ENCODE measurements at regions not wholly inside any gene's neighbourhood (a gene's known extent, or its start where the extent isn't known, plus 50 kb on each side); places are given as distances from the start of the nearest gene placed in this dataset.

DNA sequence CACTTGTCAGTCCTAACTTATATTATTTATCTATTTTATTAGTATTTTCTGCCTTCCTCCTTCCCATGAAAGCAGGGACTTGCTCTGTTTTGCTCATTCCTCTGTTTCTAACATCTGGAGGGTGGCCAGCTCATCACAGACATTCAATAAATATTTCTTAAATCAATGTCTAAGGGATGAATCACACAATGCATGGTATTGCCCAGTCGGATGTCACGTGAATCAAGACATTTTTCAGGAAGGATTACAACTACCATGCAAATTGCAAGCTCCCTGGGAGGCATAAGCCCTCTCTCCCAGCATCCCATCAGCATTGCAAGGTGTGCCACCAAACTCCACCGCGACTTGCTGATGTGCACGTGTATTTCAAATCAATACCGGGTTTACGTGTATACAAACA lies 146.6 kb upstream of the RNF32 start:
- Histone ChIP-seq H3K27me3 (ENCODE audit: control insufficient read depth, insufficient read depth, low read length) (no peaks in the 10 kb centered on the region), H3K4me1 (ENCODE audit: control insufficient read depth, insufficient read depth, low read length) (no peaks in the 10 kb centered on the region), H3K27ac (ENCODE audit: low read depth, low read length) (no peak overlapping the region), H3K36me3 (ENCODE audit: control insufficient read depth, insufficient read depth, low read length) (no peaks in the 10 kb centered on the region), H3K4me3 (ENCODE audit: low read depth, low read length) (no peak overlapping the region), H3K9me3 (ENCODE audit: control insufficient read depth, insufficient read depth, low read length) (no peaks in the 10 kb centered on the region)
- DNase-seq (ENCODE audit: low read depth in 4 of 6, low spot score in 6 of 6): no peak
- 90% methylated on average over 7 of the region's 7 CpGs for whole genome bisulfite sequencing (ENCODE audit: insufficient coverage)

DNA sequence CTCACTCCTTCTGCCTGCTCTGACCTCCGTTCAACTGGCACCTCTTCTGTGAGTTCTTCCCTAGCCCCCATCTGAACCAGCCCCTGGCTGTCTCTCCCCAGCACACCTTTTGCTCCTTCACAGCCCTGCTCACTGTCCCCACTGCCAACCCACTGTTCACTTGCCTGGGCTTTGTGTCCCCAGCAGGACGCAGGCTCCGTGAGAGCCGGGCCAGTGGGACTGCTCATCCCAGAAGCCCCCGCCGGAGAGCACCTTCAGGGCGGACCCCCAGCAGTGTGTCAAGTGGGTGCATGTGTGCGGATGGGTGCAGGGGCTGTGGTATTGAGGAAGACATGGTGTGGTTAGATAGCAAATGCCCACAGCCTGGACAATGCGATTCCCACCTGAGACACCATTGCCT lies 148.4 kb upstream of the RNF32 start:
- Histone ChIP-seq H3K27ac (ENCODE audit: low read depth, low read length) (no peak overlapping the region), H3K4me1 (ENCODE audit: control insufficient read depth, insufficient read depth, low read length) (no peaks in the 10 kb centered on the region), H3K36me3 (ENCODE audit: control insufficient read depth, insufficient read depth, low read length) (no peaks in the 10 kb centered on the region), H3K27me3 (ENCODE audit: control insufficient read depth, insufficient read depth, low read length) (no peaks in the 10 kb centered on the region), H3K4me3 (ENCODE audit: low read depth, low read length) (no peak overlapping the region), H3K9me3 (ENCODE audit: control insufficient read depth, insufficient read depth, low read length) (no peaks in the 10 kb centered on the region)
- DNase-seq (ENCODE audit: low read depth in 4 of 6, low spot score in 6 of 6): no peak
- 83% methylated on average over 8 of the region's 9 CpGs for WGBS (ENCODE audit: insufficient coverage)

DNA sequence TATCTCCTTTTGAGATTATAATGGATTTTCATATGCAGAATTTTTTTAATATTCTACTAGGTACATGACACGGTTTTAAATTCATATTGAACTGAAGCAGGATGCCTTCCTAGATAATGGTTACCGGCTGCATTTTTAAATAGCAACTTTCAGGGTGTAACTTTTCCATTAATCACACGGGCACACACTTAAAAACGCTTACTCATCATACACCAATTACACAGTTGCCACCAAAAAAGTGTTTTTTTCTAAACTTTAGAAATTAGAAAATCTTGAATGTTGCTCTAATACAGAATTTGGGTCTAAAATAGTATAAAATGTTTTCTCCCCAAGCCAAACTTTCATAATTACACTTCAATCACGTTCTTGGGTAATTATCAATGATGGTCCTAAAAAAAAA lies 149.1 kb upstream of the RNF32 start:
- no peaks in the 10 kb centered on the region for H3K27me3 ChIP-seq (ENCODE audit: control insufficient read depth, insufficient read depth, low read length)
- H3K4me3 ChIP-seq (ENCODE audit: low read depth, low read length): no peak overlapping the region
- no peaks in the 10 kb centered on the region for H3K9me3 ChIP-seq (ENCODE audit: control insufficient read depth, insufficient read depth, low read length)
- DNase-seq (ENCODE audit: low read depth in 4 of 6, low spot score in 6 of 6): no peak
- 80% methylated on average over 1 of the region's 5 CpGs for WGBS (ENCODE audit: insufficient coverage)
- H3K27ac ChIP-seq (ENCODE audit: low read depth, low read length): no peak overlapping the region
- no peaks in the 10 kb centered on the region for H3K36me3 ChIP-seq (ENCODE audit: control insufficient read depth, insufficient read depth, low read length)
- H3K4me1 ChIP-seq (ENCODE audit: control insufficient read depth, insufficient read depth, low read length): no peaks in the 10 kb centered on the region

DNA sequence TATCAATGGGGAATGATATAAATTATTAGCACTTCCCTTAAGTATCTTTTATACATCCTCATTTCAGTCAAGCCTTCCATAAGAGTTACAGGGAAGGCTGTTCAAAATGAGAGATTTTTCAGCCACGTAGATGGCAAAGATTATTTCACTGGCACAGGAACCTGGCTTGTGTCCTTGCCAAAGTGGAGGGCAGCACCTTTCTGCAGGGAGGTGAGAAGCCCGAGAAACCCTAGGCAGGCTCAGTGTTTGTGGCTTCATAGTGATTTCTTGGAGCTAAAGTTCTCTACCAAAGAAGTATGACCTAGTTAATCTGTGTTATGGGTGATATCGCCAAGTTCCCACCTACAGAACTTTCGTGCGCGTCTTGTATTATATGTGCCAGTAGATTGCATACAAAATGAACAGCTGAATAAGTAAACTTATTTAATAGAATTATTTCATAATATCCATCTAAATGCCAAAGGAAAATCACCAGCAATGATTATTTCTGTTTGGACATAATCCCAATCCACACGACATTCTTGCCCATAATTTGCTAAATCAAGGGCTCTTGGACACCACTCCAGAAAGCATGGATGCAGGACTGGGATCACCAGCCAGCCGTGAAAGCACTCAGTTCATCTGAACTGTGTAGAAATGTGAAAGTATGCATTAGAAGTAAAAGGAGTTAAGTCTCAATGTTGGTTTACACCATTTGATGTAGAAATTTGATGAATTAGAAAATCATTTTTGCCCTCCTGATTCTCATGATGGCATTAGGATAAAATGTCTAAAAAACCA lies 150.4 kb upstream of the RNF32 start:
- DNase-seq (ENCODE audit: low read depth in 4 of 6, low spot score in 6 of 6): no peak
- Histone ChIP-seq H3K4me1 (ENCODE audit: control insufficient read depth, insufficient read depth, low read length) (no peaks in the 10 kb centered on the region), H3K9me3 (ENCODE audit: control insufficient read depth, insufficient read depth, low read length) (no peaks in the 10 kb centered on the region), H3K27me3 (ENCODE audit: control insufficient read depth, insufficient read depth, low read length) (no peaks in the 10 kb centered on the region), H3K36me3 (ENCODE audit: control insufficient read depth, insufficient read depth, low read length) (no peaks in the 10 kb centered on the region), H3K27ac (ENCODE audit: low read depth, low read length) (no peak overlapping the region), H3K4me3 (ENCODE audit: low read depth, low read length) (no peak overlapping the region)
- WGBS (ENCODE audit: insufficient coverage): 71% methylated on average over 2 of the region's 8 CpGs

DNA sequence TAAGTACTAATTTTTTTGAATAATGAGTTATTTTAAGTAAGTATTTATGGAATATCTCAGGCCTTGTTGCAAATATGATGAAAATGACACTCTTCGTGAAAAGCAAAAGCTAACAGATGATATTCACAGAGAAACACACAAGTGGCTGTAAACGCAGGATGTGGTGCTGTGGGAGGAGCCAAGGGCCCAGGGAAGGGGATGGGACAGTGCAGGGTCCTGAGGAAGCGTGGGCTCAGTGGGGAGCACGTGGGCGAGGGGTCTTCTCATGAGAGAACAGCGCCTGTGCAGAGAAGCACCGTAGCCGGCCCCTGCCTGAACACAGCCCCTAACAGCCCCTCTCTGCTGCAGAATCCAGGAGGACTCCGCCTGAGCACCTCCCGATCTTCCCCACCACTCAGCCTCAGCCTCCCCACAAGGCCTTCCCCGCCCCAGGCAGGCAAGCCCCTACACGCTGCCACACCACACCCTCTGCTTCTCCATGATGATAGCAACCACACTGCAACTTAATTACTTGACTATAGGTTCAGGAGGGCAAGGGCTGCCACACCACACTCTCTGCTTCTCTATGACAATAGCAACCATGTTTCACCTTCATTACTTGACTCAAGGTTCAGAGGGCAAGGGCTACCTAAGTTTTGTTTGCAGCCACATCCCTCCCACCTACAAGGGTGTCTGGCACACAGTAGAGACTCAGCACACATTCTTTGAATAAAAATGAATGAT lies 152.6 kb upstream of the RNF32 start:
- Histone ChIP-seq H3K27me3 (ENCODE audit: control insufficient read depth, insufficient read depth, low read length) (no peaks in the 10 kb centered on the region), H3K27ac (ENCODE audit: low read depth, low read length) (no peak overlapping the region), H3K4me1 (ENCODE audit: control insufficient read depth, insufficient read depth, low read length) (no peaks in the 10 kb centered on the region), H3K36me3 (ENCODE audit: control insufficient read depth, insufficient read depth, low read length) (no peaks in the 10 kb centered on the region), H3K9me3 (ENCODE audit: control insufficient read depth, insufficient read depth, low read length) (no peaks in the 10 kb centered on the region), H3K4me3 (ENCODE audit: low read depth, low read length) (no peak overlapping the region)
- 83% methylated on average over 11 of the region's 12 CpGs for WGBS (ENCODE audit: insufficient coverage)
- DNase-seq (ENCODE audit: low read depth in 4 of 6, low spot score in 6 of 6): no peak

DNA sequence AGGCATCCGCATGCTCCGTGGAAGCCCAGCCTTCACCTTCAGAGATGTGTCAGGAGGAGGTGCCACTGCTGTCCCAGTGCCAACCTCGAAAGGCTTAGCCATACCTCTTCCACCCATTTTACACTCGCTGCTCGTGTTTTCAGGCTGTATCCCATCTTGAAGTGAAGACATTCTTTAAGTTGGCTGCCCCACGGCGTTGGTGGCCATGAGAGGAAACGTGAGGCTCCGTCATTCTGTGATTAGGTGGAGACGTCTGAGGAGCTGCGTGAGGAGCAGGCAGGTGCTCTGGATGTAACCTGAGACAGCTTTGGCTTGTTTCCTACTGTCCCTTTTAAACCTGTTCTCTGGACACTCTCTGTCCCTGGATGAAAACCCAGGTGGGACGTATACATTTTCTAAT lies 159.9 kb upstream of the RNF32 start:
- WGBS (ENCODE audit: insufficient coverage): 92% methylated on average over 10 of the region's 12 CpGs
- H3K27me3 ChIP-seq (ENCODE audit: control insufficient read depth, insufficient read depth, low read length): no peaks in the 10 kb centered on the region
- H3K9me3 ChIP-seq (ENCODE audit: control insufficient read depth, insufficient read depth, low read length): no peaks in the 10 kb centered on the region
- H3K27ac ChIP-seq (ENCODE audit: low read depth, low read length): no peak overlapping the region
- DNase-seq (ENCODE audit: low read depth in 4 of 6, low spot score in 6 of 6): no peak
- H3K4me3 ChIP-seq (ENCODE audit: low read depth, low read length): no peak overlapping the region
- no peaks in the 10 kb centered on the region for H3K36me3 ChIP-seq (ENCODE audit: control insufficient read depth, insufficient read depth, low read length)
- H3K4me1 ChIP-seq (ENCODE audit: control insufficient read depth, insufficient read depth, low read length): no peaks in the 10 kb centered on the region

DNA sequence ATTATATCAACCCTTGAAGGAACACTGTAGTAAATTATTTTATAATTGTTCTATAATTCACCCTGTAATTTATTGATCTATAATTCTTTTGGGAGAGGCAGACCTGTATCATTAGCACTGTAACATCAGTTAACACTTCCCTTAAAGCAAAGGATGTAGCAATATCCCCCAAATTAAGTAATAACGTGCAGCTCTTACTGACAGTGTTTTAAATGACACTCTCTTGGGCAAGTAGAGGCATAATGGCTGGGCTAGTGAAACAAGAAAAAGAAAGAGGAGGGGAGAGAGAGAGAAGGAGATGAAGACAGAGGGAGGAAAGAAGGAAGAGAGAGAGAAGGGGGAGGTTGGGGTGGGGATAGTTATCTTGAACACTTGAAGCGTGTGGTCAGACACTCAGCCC lies 161.0 kb upstream of the RNF32 start:
- no peak for DNase-seq (ENCODE audit: low read depth in 4 of 6, low spot score in 6 of 6)
- Histone ChIP-seq H3K27me3 (ENCODE audit: control insufficient read depth, insufficient read depth, low read length) (no peaks in the 10 kb centered on the region), H3K4me1 (ENCODE audit: control insufficient read depth, insufficient read depth, low read length) (no peaks in the 10 kb centered on the region), H3K36me3 (ENCODE audit: control insufficient read depth, insufficient read depth, low read length) (no peaks in the 10 kb centered on the region), H3K4me3 (ENCODE audit: low read depth, low read length) (no peak overlapping the region), H3K9me3 (ENCODE audit: control insufficient read depth, insufficient read depth, low read length) (no peaks in the 10 kb centered on the region), H3K27ac (ENCODE audit: low read depth, low read length) (no peak overlapping the region)
- WGBS (ENCODE audit: insufficient coverage): 100% methylated on average over 1 of the region's 2 CpGs

DNA sequence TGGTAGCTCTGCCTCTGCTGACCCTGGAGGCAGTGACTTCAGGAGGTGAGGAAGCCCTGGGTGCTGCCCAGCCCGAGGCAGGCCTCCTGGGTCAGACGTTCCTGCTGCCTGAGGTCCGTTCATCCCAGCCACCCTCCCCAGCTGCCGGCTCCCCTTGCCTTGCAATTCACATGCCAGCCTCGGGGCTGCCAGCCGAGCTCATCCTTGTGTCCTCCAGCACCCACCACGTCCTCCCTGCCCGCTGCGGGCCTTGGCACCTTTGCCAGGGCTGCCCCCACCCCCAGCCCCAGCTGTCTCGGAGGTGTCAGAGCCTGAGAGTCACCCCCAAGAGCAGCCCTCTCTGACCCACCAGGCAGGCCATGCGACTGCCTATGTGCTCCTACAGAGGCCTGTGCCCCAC lies 162.1 kb upstream of the RNF32 start:
- no peak for DNase-seq (ENCODE audit: low read depth in 4 of 6, low spot score in 6 of 6)
- no peaks in the 10 kb centered on the region for H3K36me3 ChIP-seq (ENCODE audit: control insufficient read depth, insufficient read depth, low read length)
- 89% methylated on average over 10 of the region's 11 CpGs for WGBS (ENCODE audit: insufficient coverage)

DNA sequence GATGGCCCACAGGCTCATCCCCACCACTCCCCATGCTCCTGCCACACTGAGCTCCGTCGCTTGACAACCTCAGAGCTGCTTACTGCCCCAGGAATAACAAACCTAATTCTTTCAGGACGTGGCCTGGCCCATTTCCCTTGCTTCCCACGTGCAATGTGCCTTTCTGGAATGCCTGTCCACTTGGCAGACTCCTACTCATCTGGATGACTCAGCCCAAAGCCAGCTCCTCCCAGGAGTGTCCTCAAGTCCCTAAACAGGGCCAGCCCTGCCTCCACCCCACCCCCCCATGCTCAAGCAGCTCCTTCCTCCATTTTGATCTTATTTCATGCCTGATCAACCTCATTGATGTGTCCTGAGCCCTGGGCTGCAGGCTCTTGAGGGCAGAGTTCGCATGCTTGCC lies 164.9 kb upstream of the RNF32 start:
- no peak overlapping the region for H3K27ac ChIP-seq (ENCODE audit: low read depth, low read length)
- no peaks in the 10 kb centered on the region for H3K27me3 ChIP-seq (ENCODE audit: control insufficient read depth, insufficient read depth, low read length)
- DNase-seq (ENCODE audit: low read depth in 4 of 6, low spot score in 6 of 6): no peak
- no peaks in the 10 kb centered on the region for H3K36me3 ChIP-seq (ENCODE audit: control insufficient read depth, insufficient read depth, low read length)
- no peaks in the 10 kb centered on the region for H3K4me1 ChIP-seq (ENCODE audit: control insufficient read depth, insufficient read depth, low read length)
- no peaks in the 10 kb centered on the region for H3K9me3 ChIP-seq (ENCODE audit: control insufficient read depth, insufficient read depth, low read length)
- 79% methylated on average over 5 of the region's 5 CpGs for WGBS (ENCODE audit: insufficient coverage)
- H3K4me3 ChIP-seq (ENCODE audit: low read depth, low read length): no peak overlapping the region

More for the DNA sequence above, 162.1 kb upstream of the RNF32 start:
- H3K4me3 ChIP-seq (ENCODE audit: low read depth, low read length): no peak overlapping the region
- no peak overlapping the region for H3K27ac ChIP-seq (ENCODE audit: low read depth, low read length)
- H3K9me3 ChIP-seq (ENCODE audit: control insufficient read depth, insufficient read depth, low read length): no peaks in the 10 kb centered on the region
- H3K4me1 ChIP-seq (ENCODE audit: control insufficient read depth, insufficient read depth, low read length): no peaks in the 10 kb centered on the region
- H3K27me3 ChIP-seq (ENCODE audit: control insufficient read depth, insufficient read depth, low read length): no peaks in the 10 kb centered on the region

DNA sequence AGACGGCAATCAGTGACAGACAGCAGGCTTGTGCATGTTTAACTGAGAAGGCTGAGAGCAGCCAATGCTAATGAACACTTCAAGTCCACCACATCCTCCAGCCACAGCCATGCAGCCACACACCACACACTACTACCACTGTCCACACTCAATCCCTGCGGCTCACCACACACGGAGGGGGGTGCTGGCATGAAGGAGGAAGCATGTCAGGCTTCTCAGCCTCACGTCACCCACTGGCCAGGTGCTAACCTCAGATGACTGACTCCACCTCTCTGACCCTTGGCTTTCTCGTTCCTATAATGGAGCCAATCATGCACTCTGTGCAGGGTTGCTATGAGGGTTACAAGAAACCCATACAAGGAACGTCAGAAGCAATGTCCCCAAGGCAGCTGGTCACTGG lies 165.4 kb upstream of the RNF32 start:
- Histone ChIP-seq H3K36me3 (ENCODE audit: control insufficient read depth, insufficient read depth, low read length) (no peaks in the 10 kb centered on the region), H3K9me3 (ENCODE audit: control insufficient read depth, insufficient read depth, low read length) (no peaks in the 10 kb centered on the region), H3K27me3 (ENCODE audit: control insufficient read depth, insufficient read depth, low read length) (no peaks in the 10 kb centered on the region), H3K4me3 (ENCODE audit: low read depth, low read length) (no peak overlapping the region), H3K4me1 (ENCODE audit: control insufficient read depth, insufficient read depth, low read length) (no peaks in the 10 kb centered on the region), H3K27ac (ENCODE audit: low read depth, low read length) (no peak overlapping the region)
- WGBS (ENCODE audit: insufficient coverage): 80% methylated on average over 4 of the region's 6 CpGs
- DNase-seq (ENCODE audit: low read depth in 4 of 6, low spot score in 6 of 6): no peak

Data from spinal cord (tissue), 9 donors.